Glomerular endothelial cell (primary cell): ENCODE measurements at regions not wholly inside any gene's neighbourhood (a gene's known extent, or its start where the extent isn't known, plus 50 kb on each side); places are given as distances from the start of the nearest gene placed in this dataset.

Source experiments
- DNase-seq: peaks from one replicate; pipeline ENCODE4 v3.0.0-alpha.2; 2011; ENCODE audit warnings: low read depth, low spot score; ENCODE audit errors: extremely low read depth

GRCh38 chr11:111044751-111045406, 200.6 kb upstream of the POU2AF2 start:
- DNase-seq = no peak

- DNase-seq = no peak
These were observed 205.5 kb upstream of the POU2AF2 start for GRCh38 chr11:111039982-111040381.

- DNase-seq = no peak
These were observed 209.8 kb upstream of the POU2AF2 start for GRCh38 chr11:111035746-111036145.

- no peak for DNase-seq
These were observed 219.3 kb upstream of the POU2AF2 start for GRCh38 chr11:111026241-111026640.

- no peak for DNase-seq
These were observed 224.4 kb upstream of the POU2AF2 start for GRCh38 chr11:111021131-111021530.

GRCh38 chr11:111019871-111020670, 225.5 kb upstream of the POU2AF2 start:
- no peak for DNase-seq

GRCh38 chr11:111019451-111019850, 226.1 kb upstream of the POU2AF2 start:
- DNase-seq = no peak

- DNase-seq = no peak
These were observed 227.0 kb upstream of the POU2AF2 start for GRCh38 chr11:111018566-111018965.

GRCh38 chr11:111012491-111012890, 233.0 kb upstream of the POU2AF2 start:
- no peak for DNase-seq

- no peak for DNase-seq
These were observed 234.3 kb upstream of the POU2AF2 start for GRCh38 chr11:111011275-111011594.

- no peak for DNase-seq
These were observed 234.9 kb upstream of the POU2AF2 start for GRCh38 chr11:111010391-111011274.

GRCh38 chr11:111006227-111006626, 239.3 kb upstream of the POU2AF2 start:
- no peak for DNase-seq

- DNase-seq = no peak
These were observed 243.4 kb upstream of the POU2AF2 start for GRCh38 chr11:111001986-111002611.

GRCh38 chr11:111001081-111001430, 244.5 kb upstream of the POU2AF2 start:
- no peak for DNase-seq

- DNase-seq = no peak
These were observed 245.0 kb upstream of the POU2AF2 start for GRCh38 chr11:111000400-111001080.

GRCh38 chr11:110992481-110992880, 253.0 kb upstream of the POU2AF2 start:
- DNase-seq = no peak

- DNase-seq = no peak
These were observed 253.7 kb upstream of the POU2AF2 start for GRCh38 chr11:110991661-110992355.

GRCh38 chr11:110990311-110990710, 255.2 kb upstream of the POU2AF2 start:
- no peak for DNase-seq

- no peak for DNase-seq
These were observed 255.9 kb upstream of the POU2AF2 start for GRCh38 chr11:110989428-110990133.
